Fibroblast of pulmonary artery (primary cell): ENCODE measurements at regions not wholly inside any gene's neighbourhood (a gene's known extent, or its start where the extent isn't known, plus 50 kb on each side); places are given as distances from the start of the nearest gene placed in this dataset.

Experiments used
- DNase-seq: peaks from one replicate; pipeline ENCODE4 v3.0.0-alpha.2; 2010; ENCODE audit warnings: low read depth
- H3K4me3 ChIP-seq: replicated peaks from 2 replicates; pipeline ENCODE4 v1.5.1; 2011; ENCODE audit warnings: low read depth, mild to moderate bottlenecking, control low read depth, low read length, moderate library complexity
- CTCF ChIP-seq: IDR thresholded peaks from 2 replicates; pipeline ENCODE4 v1.5.1; 2011; ENCODE audit warnings: mild to moderate bottlenecking, control low read depth, low read length, inconsistent platforms; ENCODE audit errors: missing control alignments

GRCh38 chr16:7137560-7138330 lies 194.9 kb upstream of the RBFOX1 start:
- H3K4me3 ChIP-seq: no peak overlapping the region
- no peak for DNase-seq
- no peak for TF ChIP-seq CTCF

- DNase-seq: no peak
- H3K4me3 ChIP-seq: no peak overlapping the region
- no peak for TF ChIP-seq CTCF
Observed at GRCh38 chr16:7132465-7132864, 200.2 kb upstream of the RBFOX1 start.

GRCh38 chr16:7124701-7125100 lies 207.9 kb upstream of the RBFOX1 start:
- DNase-seq: no peak
- no peak overlapping the region for H3K4me3 ChIP-seq
- no peak for TF ChIP-seq CTCF

GRCh38 chr16:7124242-7124641 lies 208.4 kb upstream of the RBFOX1 start:
- DNase-seq: no peak
- H3K4me3 ChIP-seq: no peak overlapping the region
- TF ChIP-seq CTCF: no peak

- no peak for TF ChIP-seq CTCF
- no peak overlapping the region for H3K4me3 ChIP-seq
- no peak for DNase-seq
Observed at GRCh38 chr16:7116734-7117133, 215.9 kb upstream of the RBFOX1 start.

GRCh38 chr16:7115898-7116297 lies 216.7 kb upstream of the RBFOX1 start:
- DNase-seq: no peak
- H3K4me3 ChIP-seq: no peak overlapping the region
- no peak for TF ChIP-seq CTCF

GRCh38 chr16:7113949-7114348 lies 218.7 kb upstream of the RBFOX1 start:
- H3K4me3 ChIP-seq: no peak overlapping the region
- DNase-seq: no peak
- no peak for TF ChIP-seq CTCF
